A673 (cell line): ENCODE measurements at regions not wholly inside any gene's neighbourhood (a gene's known extent, or its start where the extent isn't known, plus 50 kb on each side); places are given as distances from the start of the nearest gene placed in this dataset.

Experiments
- BruUV-seq: library from RNA; stranded (reverse); fragments of 400-500 nt; replicated peaks from 2 replicates; lab custom pipeline; 2021; lab: Mats Ljungman, UMichigan
- CTCF ChIA-PET: fragments of 300-600 bp; sonication (Branson Sonifier 250); formaldehyde crosslinking; loops from one replicate; lab custom pipeline; 2022; ENCODE audit warnings: antibody characterized with exemption; lab: Charles Lee
- POLR2A ChIA-PET: fragments of 300-600 bp; sonication (Branson Sonifier 250); formaldehyde crosslinking; loops from one replicate; lab custom pipeline; 2022; ENCODE audit warnings: antibody characterized with exemption; ENCODE audit not compliant: low non-redundant PET; lab: Charles Lee
- DNase-seq: peaks from one replicate; pipeline ENCODE4 v3.0.0-alpha.2; 2015; ENCODE audit warnings: low spot score
- H3K27ac ChIP-seq: fragments of 200-600 bp; sonication (generic); 2 replicates; pipeline ENCODE4 v1.5.1; 2016; ENCODE audit warnings: mixed run types, low read depth, mild to moderate bottlenecking, mixed read lengths, antibody characterized with exemption, low read length; ENCODE audit not compliant: poor library complexity, severe bottlenecking
- H3K27me3 ChIP-seq: fragments of 200-600 bp; sonication (generic); replicated peaks from 2 replicates; pipeline ENCODE4 v1.6.1; 2017; ENCODE audit warnings: mixed run types, low read depth, mild to moderate bottlenecking, mixed read lengths, antibody characterized with exemption, low read length; ENCODE audit not compliant: insufficient read depth, poor library complexity
- H3K36me3 ChIP-seq: fragments of 200-600 bp; sonication (generic); 2 replicates; pipeline ENCODE4 v1.6.1; 2016; ENCODE audit warnings: mixed run types, mild to moderate bottlenecking, mixed read lengths, antibody characterized with exemption, low read length; ENCODE audit not compliant: insufficient read depth, poor library complexity, severe bottlenecking
- H3K4me1 ChIP-seq: fragments of 200-600 bp; sonication (generic); 2 replicates; pipeline ENCODE4 v1.6.1; 2017; ENCODE audit warnings: mixed run types, mild to moderate bottlenecking, mixed read lengths, antibody characterized with exemption, low read length; ENCODE audit not compliant: insufficient read depth, poor library complexity, severe bottlenecking
- H3K4me3 ChIP-seq: fragments of 200-600 bp; sonication (generic); 2 replicates; pipeline ENCODE4 v1.5.1; 2016; ENCODE audit warnings: low read depth, mixed run types, mild to moderate bottlenecking, mixed read lengths, low read length; ENCODE audit not compliant: poor library complexity, severe bottlenecking
- H3K9me3 ChIP-seq: fragments of 200-600 bp; sonication (generic); 2 replicates; pipeline ENCODE4 v1.6.1; 2016; ENCODE audit warnings: mixed run types, low read depth, mild to moderate bottlenecking, mixed read lengths, antibody characterized with exemption, low read length; ENCODE audit not compliant: poor library complexity, severe bottlenecking
- CTCF ChIP-seq: fragments of 300-800, 200-600 bp; sonication (generic); conservative IDR thresholded peaks from 2 replicates; pipeline ENCODE4 v1.5.1; 2017; ENCODE audit warnings: low read depth, mild to moderate bottlenecking, antibody characterized with exemption, low read length, moderate library complexity, mixed read lengths
- EZH2 ChIP-seq: fragments of 200-600 bp; sonication (generic); IDR thresholded peaks from 2 replicates; pipeline ENCODE4 v1.6.1; 2017; ENCODE audit warnings: borderline replicate concordance, low read depth, mild to moderate bottlenecking, mixed read lengths, antibody characterized with exemption, low read length; ENCODE audit not compliant: poor library complexity, severe bottlenecking
- intact Hi-C: fragments of 100-400 bp; cut with micrococcal nuclease; formaldehyde crosslinking; loops from one replicate; pipeline ENCODE4 v1.10.0; 2022; ENCODE audit not compliant: unreplicated experiment

DNA sequence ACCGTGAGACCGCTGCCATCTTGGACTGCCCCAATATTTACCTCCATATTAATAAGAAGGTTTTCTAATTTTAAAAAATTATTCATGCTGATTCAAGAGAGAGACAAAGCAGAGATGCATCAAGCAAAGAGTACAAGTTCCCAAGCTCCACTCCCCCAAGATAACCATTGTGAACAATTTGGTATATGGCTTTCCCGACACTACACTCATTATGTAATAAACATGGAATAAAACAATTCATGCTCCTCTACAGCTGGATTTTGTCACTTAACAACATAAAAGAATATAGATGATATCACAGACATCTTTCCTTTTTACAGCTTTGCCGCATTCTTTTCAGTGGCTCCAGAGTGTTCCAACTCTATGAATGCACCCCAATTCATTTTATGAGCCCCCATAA is 307.6 kb downstream of the FGFR2 start:
- no peak for TF ChIP-seq CTCF
- TF ChIP-seq EZH2 = no peak
- Histone ChIP-seq H3K27me3 (peaks cover 88% of the 10 kb centered on the region), H3K4me3 (no peak overlapping the region), H3K27ac (no peak overlapping the region), H3K4me1 (no peaks in the 10 kb centered on the region), H3K9me3 (no peaks in the 10 kb centered on the region), H3K36me3 (no peaks in the 10 kb centered on the region)
- CTCF ChIA-PET = no interaction called here
- no peak for DNase-seq
- POLR2A ChIA-PET = no interaction called here
- BruUV-seq = no TSS peak
- intact Hi-C loops = no loop called here

DNA sequence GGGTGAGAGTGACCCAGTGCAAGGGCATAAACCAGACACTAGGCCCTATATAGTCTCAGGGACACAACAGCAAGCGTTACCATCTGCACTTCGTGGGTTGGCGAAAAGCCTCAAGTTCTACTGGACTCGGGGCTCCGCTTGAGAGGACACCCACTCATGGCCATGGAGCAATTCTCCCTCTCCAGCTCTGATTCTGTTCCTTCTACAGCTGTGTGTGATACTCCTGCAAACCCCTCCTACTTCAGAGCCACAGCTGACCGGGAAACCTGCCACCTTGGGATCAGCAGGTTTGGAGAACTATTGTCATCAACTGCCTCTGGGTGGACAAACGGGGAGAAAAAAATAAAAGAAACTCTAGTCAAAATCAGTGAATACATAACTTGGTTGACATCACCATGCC is 306.9 kb downstream of the FGFR2 start:
- H3K9me3 ChIP-seq = no peaks in the 10 kb centered on the region
- H3K4me1 ChIP-seq = no peaks in the 10 kb centered on the region
- H3K36me3 ChIP-seq = no peaks in the 10 kb centered on the region
- ChIA-PET CTCF (no interaction called here), POLR2A (no interaction called here)
- peaks cover 82% of the 10 kb centered on the region for H3K27me3 ChIP-seq
- H3K4me3 ChIP-seq = no peak overlapping the region
- H3K27ac ChIP-seq = no peak overlapping the region
- BruUV-seq = no TSS peak
- no peak for TF ChIP-seq EZH2
- TF ChIP-seq CTCF = no peak
- intact Hi-C loops = no loop called here
- DNase-seq = no peak

GRCh38 chr10:121291823-121292222 is 306.4 kb downstream of the FGFR2 start:
- ChIA-PET CTCF (no interaction called here), POLR2A (no interaction called here)
- TF ChIP-seq CTCF (no peak), EZH2 (no peak)
- BruUV-seq = no TSS peak
- DNase-seq = no peak
- H3K27me3 ChIP-seq = peaks cover 83% of the 10 kb centered on the region
- intact Hi-C loops = no loop called here
- H3K27ac ChIP-seq = no peak overlapping the region
- H3K4me3 ChIP-seq = no peak overlapping the region
- no peaks in the 10 kb centered on the region for H3K4me1 ChIP-seq
- H3K9me3 ChIP-seq = no peaks in the 10 kb centered on the region
- no peaks in the 10 kb centered on the region for H3K36me3 ChIP-seq
